HL-60 (cell line): ENCODE measurements at regions not wholly inside any gene's neighbourhood (a gene's known extent, or its start where the extent isn't known, plus 50 kb on each side); places are given as distances from the start of the nearest gene placed in this dataset.
"Not testable (repeated sequence)": the region's sequence is repeated elsewhere in the genome, so short reads cannot be mapped to it uniquely, and the experiment has no call there.

Experiments
- DNase-seq, 2 experiments: peaks; one replicate each; pipeline ENCODE4 v3.0.0-alpha.2; 2010 to 2020; ENCODE audit warnings: low read depth in 1 of 2, low spot score in 1 of 2
- H3K27ac ChIP-seq: fragments of 250-450 bp; sonication (Bioruptor Pico); replicated peaks from 2 replicates; pipeline ENCODE4 v1.5.1; 2020; ENCODE audit warnings: mild to moderate bottlenecking, moderate library complexity
- H3K27me3 ChIP-seq: fragments of 250-450 bp; sonication (Bioruptor Pico); 2 replicates; pipeline ENCODE4 v1.5.1; 2021; ENCODE audit warnings: mild to moderate bottlenecking, moderate library complexity; ENCODE audit not compliant: insufficient read depth, poor library complexity, severe bottlenecking
- H3K4me3 ChIP-seq: replicated peaks from 2 replicates; pipeline ENCODE4 v1.5.1; 2011; ENCODE audit warnings: mild to moderate bottlenecking, control low read depth, low read length; ENCODE audit not compliant: insufficient read depth
- GABPA ChIP-seq: IDR thresholded peaks from 2 replicates; pipeline ENCODE4 v1.6.1; 2012; ENCODE audit warnings: low read depth
- POLR2AphosphoS5 ChIP-seq: IDR thresholded peaks from 2 replicates; pipeline ENCODE4 v1.6.1; 2012; ENCODE audit warnings: low read depth
- SPI1 ChIP-seq: IDR thresholded peaks from 2 replicates; pipeline ENCODE4 v1.6.1; 2012; ENCODE audit warnings: low read depth, mild to moderate bottlenecking, borderline replicate concordance
- TF ChIP-seq, protein P1 (sequence below): IDR thresholded peaks from 2 replicates; pipeline ENCODE4 v1.6.1; 2012; ENCODE audit warnings: low read depth; ENCODE audit not compliant: insufficient replicate concordance
- TF ChIP-seq, protein P2 (sequence below): IDR thresholded peaks from one replicate; pipeline ENCODE4 v1.5.1; 2011; ENCODE audit warnings: low read length, control low read depth, inconsistent platforms; ENCODE audit not compliant: insufficient read depth

DNA sequence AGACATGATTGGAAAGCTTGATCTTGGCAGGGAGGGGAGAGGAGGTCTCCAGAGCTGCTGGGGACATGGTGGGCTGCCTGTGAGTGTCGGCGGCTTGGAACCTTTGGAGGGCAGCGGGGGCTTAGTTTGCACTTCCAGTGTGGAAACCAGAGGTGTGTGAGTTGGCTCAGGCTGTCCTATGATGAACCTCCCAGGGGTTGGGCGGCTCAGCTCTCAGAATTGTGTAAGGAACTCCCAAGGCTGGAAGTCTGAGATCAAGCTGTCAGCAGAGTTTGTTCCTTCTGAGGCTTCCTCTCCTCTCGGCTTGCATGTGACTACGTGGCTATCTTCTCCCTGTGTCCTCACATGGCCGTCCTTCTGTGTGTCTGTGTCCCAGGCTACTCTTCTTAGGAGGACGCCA, 87.9 kb upstream of the B3GAT1 start:
- TF ChIP-seq GABPA (no peak), SPI1 (no peak), POLR2AphosphoS5 (no peak)
- TF ChIP-seq, protein P1, sequence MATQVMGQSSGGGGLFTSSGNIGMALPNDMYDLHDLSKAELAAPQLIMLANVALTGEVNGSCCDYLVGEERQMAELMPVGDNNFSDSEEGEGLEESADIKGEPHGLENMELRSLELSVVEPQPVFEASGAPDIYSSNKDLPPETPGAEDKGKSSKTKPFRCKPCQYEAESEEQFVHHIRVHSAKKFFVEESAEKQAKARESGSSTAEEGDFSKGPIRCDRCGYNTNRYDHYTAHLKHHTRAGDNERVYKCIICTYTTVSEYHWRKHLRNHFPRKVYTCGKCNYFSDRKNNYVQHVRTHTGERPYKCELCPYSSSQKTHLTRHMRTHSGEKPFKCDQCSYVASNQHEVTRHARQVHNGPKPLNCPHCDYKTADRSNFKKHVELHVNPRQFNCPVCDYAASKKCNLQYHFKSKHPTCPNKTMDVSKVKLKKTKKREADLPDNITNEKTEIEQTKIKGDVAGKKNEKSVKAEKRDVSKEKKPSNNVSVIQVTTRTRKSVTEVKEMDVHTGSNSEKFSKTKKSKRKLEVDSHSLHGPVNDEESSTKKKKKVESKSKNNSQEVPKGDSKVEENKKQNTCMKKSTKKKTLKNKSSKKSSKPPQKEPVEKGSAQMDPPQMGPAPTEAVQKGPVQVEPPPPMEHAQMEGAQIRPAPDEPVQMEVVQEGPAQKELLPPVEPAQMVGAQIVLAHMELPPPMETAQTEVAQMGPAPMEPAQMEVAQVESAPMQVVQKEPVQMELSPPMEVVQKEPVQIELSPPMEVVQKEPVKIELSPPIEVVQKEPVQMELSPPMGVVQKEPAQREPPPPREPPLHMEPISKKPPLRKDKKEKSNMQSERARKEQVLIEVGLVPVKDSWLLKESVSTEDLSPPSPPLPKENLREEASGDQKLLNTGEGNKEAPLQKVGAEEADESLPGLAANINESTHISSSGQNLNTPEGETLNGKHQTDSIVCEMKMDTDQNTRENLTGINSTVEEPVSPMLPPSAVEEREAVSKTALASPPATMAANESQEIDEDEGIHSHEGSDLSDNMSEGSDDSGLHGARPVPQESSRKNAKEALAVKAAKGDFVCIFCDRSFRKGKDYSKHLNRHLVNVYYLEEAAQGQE: no peak
- TF ChIP-seq, protein P2, sequence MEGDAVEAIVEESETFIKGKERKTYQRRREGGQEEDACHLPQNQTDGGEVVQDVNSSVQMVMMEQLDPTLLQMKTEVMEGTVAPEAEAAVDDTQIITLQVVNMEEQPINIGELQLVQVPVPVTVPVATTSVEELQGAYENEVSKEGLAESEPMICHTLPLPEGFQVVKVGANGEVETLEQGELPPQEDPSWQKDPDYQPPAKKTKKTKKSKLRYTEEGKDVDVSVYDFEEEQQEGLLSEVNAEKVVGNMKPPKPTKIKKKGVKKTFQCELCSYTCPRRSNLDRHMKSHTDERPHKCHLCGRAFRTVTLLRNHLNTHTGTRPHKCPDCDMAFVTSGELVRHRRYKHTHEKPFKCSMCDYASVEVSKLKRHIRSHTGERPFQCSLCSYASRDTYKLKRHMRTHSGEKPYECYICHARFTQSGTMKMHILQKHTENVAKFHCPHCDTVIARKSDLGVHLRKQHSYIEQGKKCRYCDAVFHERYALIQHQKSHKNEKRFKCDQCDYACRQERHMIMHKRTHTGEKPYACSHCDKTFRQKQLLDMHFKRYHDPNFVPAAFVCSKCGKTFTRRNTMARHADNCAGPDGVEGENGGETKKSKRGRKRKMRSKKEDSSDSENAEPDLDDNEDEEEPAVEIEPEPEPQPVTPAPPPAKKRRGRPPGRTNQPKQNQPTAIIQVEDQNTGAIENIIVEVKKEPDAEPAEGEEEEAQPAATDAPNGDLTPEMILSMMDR: no peak
- no peaks in the 10 kb centered on the region for H3K27me3 ChIP-seq
- no peak overlapping the region for H3K27ac ChIP-seq
- no peak overlapping the region for H3K4me3 ChIP-seq
- no peak for DNase-seq

DNA sequence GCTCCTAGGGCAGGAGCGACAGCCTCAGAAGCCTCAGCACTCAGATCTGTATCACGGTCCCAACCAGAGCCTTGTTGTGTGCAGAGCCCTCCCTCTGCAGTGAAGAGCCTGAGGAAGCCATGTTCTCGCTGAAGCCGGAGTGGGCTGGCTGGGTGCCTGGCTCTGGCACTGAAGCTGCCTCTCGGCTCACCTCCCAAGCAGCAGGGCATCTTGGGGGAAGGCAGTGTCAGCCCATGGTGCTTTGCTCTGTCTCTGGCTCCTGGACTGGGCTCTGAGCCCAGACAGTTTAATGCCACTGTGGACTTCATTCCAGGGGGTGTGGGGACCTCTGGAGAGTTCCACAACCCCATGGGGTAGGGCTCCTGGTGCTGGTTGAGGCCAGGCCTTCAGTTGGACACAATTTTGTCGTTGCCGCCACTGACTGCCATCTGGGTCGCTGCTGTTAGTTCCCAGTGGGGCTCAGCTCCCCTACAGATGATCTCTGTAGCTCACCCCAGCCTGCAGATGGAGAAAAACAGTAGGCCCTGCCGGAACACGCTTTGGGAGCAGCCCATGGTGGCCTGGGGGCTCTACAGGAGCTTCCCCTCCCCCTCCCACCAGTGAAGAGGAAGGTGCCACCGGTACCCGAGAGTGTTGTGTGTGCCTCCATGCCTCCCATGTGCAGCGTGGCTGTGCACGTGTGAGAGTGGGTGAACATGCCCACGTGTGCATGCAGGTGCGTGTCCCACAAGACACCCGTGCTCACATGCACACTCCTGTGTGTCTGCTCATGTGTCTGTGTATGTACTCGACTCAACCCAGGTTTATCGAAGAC, 86.5 kb upstream of the B3GAT1 start:
- no peak overlapping the region for H3K4me3 ChIP-seq
- no peak for TF ChIP-seq SPI1
- TF ChIP-seq GABPA: no peak
- TF ChIP-seq, protein P1: no peak
- TF ChIP-seq, protein P2: no peak
- TF ChIP-seq POLR2AphosphoS5: no peak
- H3K27ac ChIP-seq: no peak overlapping the region
- no peak for DNase-seq
- H3K27me3 ChIP-seq: no peaks in the 10 kb centered on the region

DNA sequence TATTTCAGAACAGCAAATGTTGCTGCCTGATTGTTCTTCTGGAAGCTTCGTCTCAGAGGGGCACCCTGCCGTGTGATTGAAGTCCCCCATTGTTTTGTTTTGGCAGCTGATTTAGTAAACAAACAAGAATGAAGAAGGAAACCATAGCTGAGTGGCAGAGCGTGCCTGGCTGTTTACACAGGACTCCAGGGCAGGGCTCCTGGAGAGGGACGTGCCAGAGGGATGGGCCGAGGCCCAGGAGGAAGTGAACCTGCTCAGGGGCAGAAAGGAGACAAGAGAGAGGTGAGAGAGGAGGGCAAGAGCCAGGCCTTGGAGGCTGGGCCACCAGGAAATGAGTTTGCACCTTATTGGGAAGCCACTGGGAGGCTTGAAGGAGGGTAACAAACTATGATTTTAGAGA, 85.5 kb upstream of the B3GAT1 start:
- no peak for TF ChIP-seq GABPA
- TF ChIP-seq, protein P2: no peak
- TF ChIP-seq SPI1: no peak
- H3K27me3 ChIP-seq: no peaks in the 10 kb centered on the region
- no peak overlapping the region for H3K4me3 ChIP-seq
- no peak overlapping the region for H3K27ac ChIP-seq
- no peak for DNase-seq

DNA sequence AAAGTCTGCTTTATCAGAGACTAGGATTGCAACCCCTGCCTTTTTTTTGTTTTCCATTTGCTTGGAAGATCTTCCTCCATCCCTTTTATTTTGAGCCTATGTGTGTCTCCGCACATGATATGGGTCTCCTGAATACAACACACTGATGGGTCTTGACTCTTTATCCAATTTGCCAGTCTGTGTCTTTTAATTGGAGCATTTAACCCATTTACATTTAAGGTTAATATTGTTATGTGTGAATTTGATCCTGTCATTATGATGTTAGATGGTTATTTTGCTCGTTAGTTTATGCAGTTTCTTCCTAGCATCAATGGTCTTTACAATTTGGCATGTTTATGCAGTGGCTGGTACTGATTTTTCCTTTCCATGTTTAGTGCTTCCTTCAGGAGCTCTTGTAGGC, 84.0 kb upstream of the B3GAT1 start:
- H3K27me3 ChIP-seq, H3K4me3 ChIP-seq, DNase-seq, H3K27ac ChIP-seq: not testable (repeated sequence)

DNA sequence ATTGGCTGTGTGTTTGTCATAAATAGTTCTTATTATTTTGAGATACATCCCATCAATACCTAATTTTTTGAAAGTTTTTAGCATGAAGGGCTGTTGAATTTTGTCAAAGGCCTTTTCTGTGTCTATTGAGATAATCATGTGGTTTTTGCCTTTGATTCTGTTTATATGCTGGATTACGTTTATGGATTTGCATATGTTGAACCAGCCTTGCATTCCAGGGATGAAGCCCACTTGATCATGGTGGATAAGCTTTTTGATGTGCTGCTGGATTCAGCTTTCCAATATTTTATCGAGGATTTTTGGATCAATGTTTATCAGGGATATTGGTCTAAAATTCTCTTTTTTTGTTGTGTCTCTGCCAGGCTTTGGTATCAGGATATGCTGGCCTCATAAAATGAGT, 82.4 kb upstream of the B3GAT1 start:
- DNase-seq, H3K27me3 ChIP-seq, H3K27ac ChIP-seq, H3K4me3 ChIP-seq: not testable (repeated sequence)

DNA sequence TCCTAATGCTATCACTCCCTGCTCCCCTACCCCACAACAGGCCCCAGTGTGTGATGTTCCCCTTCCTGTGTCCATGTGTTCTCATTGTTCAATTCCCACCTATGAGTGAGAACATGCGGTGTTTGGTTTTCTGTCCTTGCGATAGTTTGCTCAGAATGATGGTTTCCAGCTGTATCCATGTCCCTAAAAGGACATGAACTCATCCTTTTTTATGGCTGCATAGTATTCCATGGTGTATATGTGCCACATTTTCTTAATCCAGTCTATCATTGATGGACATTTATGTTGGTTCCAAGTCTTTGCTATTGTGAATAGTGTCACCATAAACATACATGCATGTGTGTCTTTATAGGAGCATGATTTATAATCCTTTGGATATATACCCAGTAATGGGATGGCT, 80.4 kb upstream of the B3GAT1 start:
- H3K4me3 ChIP-seq, H3K27me3 ChIP-seq, H3K27ac ChIP-seq, DNase-seq: not testable (repeated sequence)
